Sciatic nerve (tissue), 2 donors: ENCODE measurements at regions not wholly inside any gene's neighbourhood (a gene's known extent, or its start where the extent isn't known, plus 50 kb on each side); places are given as distances from the start of the nearest gene placed in this dataset.
"Not testable (repeated sequence)": the region's sequence is repeated elsewhere in the genome, so short reads cannot be mapped to it uniquely, and the experiment has no call there.

Experiments
- ATAC-seq: fragments of 200-7000 bp; cut with Tn5 transposase; one replicate; pipeline ENCODE4 v1.9.1; 2020; ENCODE audit warnings: mild to moderate bottlenecking, moderate library complexity
- DNase-seq: peaks from one replicate; pipeline ENCODE4 v3.0.0-alpha.2; 2020; ENCODE audit warnings: low spot score
- intact Hi-C: fragments of 100-400 bp; cut with DNase I; formaldehyde crosslinking; loops from one replicate; pipeline ENCODE4 v1.14.2; 2022
- donor health status: DM: no; HTN: no; CAD: no.
- donor health status: DM: no; HTN: no; CAD: no.

DNA sequence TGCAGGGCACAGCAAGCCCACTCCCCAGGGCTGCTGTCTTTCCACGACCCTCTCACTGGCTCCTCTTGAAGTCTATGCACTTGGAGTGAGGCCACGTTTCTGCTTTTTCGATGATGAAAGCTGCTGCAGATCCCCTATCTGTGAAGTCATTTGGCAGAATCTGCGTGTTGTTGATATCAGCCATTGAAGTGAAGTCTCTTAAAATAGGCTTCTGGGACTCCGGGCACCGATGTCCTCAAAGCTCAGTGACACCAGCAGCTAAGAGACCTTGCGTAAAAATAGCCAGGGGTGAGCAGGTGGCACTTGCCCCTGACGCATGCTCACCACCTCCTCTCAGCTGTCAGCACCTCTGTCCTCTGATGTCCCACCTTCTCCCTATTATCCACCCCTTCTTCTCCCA lies 89.4 kb upstream of the FHL2 start:
- no peak for ATAC-seq
- intact Hi-C loops, result no loop called here

DNA sequence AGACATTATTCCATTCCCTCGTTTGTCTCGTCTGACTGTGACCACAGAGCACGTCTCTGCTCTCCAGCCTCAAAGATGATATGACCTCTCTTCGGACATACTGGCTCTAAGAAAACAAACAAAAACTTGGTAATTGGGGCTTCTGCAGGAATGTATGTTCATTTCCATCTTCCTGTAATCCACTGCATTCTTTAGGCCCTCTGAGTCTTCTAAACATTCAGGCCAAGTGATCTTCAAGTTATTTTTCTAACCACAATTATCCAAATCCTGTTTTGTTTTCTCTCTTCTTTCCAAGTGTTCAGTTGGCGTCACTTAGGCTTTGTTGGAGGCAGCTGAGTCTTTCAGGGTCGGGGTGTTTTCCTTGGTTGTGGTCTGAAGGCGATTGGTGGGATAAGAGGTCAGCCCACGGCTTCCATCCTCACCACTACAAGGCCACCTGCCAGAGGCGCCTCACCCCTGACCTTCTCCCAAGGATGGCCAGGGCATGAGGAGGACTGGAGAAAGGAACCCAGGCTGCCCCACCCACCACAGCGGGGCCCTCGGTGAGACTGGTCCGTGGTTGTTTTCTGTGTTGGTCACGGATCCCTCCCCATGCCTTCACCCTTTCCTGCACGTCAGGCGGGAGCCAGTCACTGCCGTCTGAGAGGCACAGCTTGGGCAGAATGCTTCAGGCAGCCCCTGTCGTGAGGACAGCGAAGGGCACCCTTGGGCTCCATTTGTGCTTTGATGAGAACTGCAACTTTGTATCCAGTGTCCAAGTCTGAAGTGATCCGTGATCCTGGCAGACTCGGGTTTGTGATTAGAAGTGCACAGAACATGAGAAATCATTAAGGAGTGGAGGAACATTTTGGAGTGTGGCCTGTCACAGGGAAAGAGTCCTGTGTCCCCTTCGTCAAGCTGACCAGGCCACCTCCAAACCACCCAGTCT lies 88.6 kb upstream of the FHL2 start:
- ATAC-seq, result peak; percentile 93
- DNase-seq, result peak; percentile 88
- intact Hi-C loops, result no loop called here

More for the DNA sequence above, 89.4 kb upstream of the FHL2 start:
- no peak for DNase-seq

DNA sequence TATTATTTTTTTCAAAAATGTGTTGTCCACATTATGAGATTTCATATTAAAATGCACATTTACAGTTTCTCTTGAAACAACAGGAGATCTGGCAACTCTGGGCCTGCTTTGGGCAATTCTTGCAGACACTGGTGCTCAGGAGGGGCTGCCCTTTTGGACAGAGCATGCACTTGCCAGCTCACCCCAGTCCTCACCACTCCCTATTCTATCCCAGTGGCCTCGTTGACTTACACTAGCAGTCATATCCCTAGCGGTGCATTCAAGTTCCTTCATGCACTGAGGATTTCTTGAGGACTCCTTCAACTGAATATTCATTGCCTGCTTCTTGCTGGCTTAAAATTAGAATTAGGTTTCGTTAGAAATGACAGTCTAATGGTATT lies 87.9 kb upstream of the FHL2 start:
- DNase-seq (no peak), ATAC-seq (peak; percentile 36)
- intact Hi-C loops, result no loop called here

DNA sequence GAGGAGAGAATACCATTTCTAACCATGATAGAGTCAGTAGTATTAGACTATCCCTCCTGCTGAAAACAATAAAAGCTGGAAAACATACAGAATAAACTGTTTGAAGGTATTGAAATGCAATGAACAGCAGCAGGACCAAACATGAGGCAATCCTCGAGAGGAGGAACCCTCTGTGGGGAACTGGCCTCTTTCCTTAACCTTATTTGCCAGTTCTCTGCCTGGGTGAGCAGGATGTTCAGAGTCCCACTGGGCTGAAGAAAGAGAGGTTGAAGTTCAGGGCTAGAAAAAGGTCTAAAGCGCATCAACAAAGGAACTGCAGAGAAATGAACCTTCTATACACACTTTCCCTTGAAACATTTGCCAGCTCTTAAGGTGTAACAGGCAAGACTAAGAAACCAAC lies 79.8 kb upstream of the FHL2 start:
- ATAC-seq, result peak; percentile 68

GRCh38 chr2:105477050-105477620 lies 78.3 kb upstream of the FHL2 start:
- ATAC-seq, DNase-seq, intact Hi-C loops: not testable (repeated sequence)

More for the DNA sequence above, 79.8 kb upstream of the FHL2 start:
- intact Hi-C loops, result no loop called here
- no peak for DNase-seq

DNA sequence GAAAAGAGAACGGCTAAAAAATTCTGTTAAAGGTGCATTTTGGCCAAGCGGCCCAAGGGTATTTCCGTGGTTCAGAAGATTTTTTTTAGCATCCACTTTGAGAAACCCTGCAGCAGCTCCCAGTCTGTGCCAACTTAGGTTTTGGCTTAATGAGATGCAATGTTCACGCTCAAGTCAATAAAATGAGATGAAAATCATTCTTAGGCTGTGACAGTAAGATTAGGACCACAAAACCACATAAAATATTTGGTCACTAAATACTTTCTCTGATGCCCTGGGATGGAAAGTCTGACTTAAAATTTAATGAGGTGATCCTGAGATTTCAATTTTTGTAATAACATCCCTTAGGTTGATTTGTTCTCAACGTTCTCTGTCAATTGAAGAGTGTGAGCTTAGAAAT lies 74.2 kb upstream of the FHL2 start:
- intact Hi-C loops, result no loop called here
- ATAC-seq (peak; percentile 25), DNase-seq (no peak)

DNA sequence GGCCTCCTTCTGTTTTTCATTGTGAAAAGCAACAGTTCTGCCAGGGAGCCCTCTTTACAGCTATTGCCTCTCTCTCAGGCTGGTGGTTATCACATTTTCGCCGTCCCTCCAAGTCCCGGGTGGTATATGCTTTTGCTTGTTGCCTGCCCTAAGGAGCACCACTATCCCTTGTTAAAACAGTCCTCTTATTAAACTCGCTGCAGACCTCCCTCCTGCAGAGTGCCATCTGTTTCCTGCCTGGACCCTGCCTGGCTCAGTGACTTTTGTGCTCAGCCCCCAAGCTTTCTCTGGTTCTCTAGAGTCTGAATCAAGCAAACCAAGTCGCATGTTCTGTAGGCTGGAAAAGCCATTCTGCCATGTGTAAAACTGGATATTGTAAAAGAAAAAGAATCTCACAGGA lies 72.1 kb upstream of the FHL2 start:
- DNase-seq (no peak), ATAC-seq (no peak)
- intact Hi-C loops, result no loop called here

DNA sequence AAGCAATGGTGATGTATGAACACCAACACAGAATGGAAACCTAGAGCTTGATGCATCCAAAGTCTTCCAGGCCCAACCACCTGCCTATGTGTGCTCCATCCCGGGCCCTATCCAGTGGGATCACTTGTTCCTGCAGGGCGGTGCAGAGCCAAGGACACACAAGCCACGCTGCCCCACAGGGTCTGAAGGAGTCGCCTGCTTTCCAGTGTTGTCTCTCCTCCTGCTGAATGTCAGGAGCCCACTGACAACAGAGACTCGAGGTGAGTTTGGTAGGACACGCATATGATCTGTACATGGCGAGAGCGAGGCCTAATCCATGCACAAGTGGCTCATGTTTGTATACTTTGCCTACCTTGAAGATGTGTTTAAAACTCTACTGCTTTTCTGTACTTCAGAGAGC lies 70.9 kb upstream of the FHL2 start:
- ATAC-seq, result no peak
- no peak for DNase-seq
- intact Hi-C loops, result no loop called here

- DNase-seq, result no peak
Measured at GRCh38 chr2:105468582-105469042, 69.8 kb upstream of the FHL2 start.

GRCh38 chr2:105464325-105464724 lies 65.5 kb upstream of the FHL2 start:
- intact Hi-C loops, result no loop called here
- ATAC-seq (no peak), DNase-seq (no peak)

More at GRCh38 chr2:105468582-105469042, 69.8 kb upstream of the FHL2 start:
- intact Hi-C loops, result no loop called here
- no peak for ATAC-seq

GRCh38 chr2:105460048-105460732 lies 61.3 kb upstream of the FHL2 start:
- intact Hi-C loops, result no loop called here
- ATAC-seq, result peak; percentile 87
- DNase-seq, result peak; percentile 73

DNA sequence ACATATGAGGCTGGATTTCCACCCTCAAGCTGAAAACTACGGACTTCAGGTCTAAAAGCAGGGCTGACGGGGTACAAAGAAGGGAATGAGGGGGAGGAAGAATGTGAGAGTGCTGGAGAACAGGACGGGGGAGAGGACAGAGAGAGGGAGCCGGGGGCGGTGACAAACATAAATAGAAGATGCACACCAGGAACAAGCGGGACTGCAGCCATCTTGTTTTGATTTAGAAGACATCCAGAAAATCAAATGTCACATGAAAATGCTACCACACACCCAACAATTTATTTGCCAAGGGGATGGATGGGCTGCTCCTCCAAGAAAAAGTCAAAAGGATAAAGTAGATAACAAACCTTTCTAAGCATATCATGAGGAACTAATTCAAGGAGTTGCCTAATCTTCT lies 59.2 kb upstream of the FHL2 start:
- no peak for ATAC-seq
- intact Hi-C loops, result no loop called here

DNA sequence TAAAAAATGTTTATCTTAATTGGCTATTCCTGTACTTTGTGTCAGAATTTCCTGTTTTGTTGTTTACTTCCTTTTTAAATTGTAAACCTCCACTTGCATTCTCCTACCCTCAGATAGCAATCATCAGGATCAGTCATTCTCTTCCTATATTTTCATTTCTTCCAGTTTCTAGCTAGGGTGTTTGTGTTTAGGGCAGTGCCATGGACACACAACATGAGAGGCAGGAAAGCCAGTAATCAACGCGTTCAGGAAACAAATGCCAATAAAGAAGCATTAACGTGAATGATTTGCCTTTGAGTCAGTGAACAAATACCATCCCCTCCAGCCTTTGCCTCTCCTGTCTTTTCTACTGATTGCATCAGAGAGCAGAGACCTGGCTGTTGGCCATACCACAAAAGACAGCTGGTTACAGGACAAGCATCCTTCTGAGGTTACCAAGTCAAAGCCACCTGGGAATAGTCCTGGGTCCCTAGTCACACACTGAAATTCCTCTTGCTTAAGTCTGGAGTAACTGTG lies 56.7 kb upstream of the FHL2 start:
- ATAC-seq, result peak; percentile 88
- intact Hi-C loops, result no loop called here
- peak; percentile 82 for DNase-seq

More for the DNA sequence above, 59.2 kb upstream of the FHL2 start:
- DNase-seq, result no peak

- peak; percentile 82 for ATAC-seq
- intact Hi-C loops, result no loop called here
- peak; percentile 67 for DNase-seq
Measured at GRCh38 chr2:105454801-105455485, 56.1 kb upstream of the FHL2 start.

DNA sequence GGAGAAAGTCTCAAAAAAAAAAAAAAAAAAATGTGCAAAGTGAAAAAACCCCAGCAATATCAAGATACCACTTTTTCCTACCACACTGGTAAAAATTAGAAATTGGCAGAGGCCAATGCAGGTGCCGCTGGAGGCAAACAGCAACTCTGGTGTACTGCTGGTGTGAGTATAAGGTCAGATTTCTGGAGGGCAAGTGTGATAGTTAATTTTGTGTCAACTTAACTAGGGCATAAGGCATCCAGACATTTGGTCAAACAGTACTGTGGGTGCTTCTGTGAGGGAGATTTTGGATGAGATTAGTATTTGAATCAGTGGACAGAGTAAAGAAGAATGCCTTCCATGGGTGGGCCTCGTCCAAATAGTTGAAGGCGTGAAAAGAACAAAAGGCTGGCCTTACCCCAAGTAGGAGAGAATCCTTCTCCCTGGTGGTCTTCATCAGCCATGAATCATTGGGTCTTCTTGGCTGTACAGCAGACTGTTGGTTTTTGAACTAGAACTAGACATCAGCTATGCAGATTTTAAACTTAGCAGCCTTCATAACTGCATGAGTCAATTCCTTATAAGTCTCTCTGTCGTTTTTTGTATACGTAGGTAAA lies 52.8 kb upstream of the FHL2 start:
- intact Hi-C loops, result no loop called here
- ATAC-seq, result no peak
- no peak for DNase-seq

GRCh38 chr2:105450471-105450870 lies 51.6 kb upstream of the FHL2 start:
- DNase-seq (no peak), ATAC-seq (no peak)
- intact Hi-C loops, result no loop called here

- ATAC-seq (no peak), DNase-seq (no peak)
- intact Hi-C loops, result no loop called here
Measured at GRCh38 chr2:105449076-105449475, 50.2 kb upstream of the FHL2 start.
